ENCODE measurements at regions not wholly inside any gene's neighbourhood (a gene's known extent, or its start where the extent isn't known, plus 50 kb on each side); places are given as distances from the start of the nearest gene placed in this dataset.

GRCh38 chr7:47196737-47197136 is 385.2 kb downstream of the TNS3 start:
- TF ChIP-seq CTCF (IDR thresholded peaks at IDR 0.05) = no peak
- no peak for TF ChIP-seq POLR2A (IDR thresholded peaks at IDR 0.05)
